Upper lobe of left lung (tissue), 4 donors: ENCODE measurements at regions not wholly inside any gene's neighbourhood (a gene's known extent, or its start where the extent isn't known, plus 50 kb on each side); places are given as distances from the start of the nearest gene placed in this dataset.

Experiments used
- POLR2A ChIP-seq, 4 donors: fragments of 450-650 bp; IDR thresholded peaks; one replicate each; pipeline ENCODE4 v1.5.1; 2016 to 2017; ENCODE audit warnings: antibody characterized with exemption in 4 of 4, mild to moderate bottlenecking in 2 of 4
- POLR2AphosphoS5 ChIP-seq, 2 donors: sonication (generic); formaldehyde crosslinking; IDR thresholded peaks; one replicate each; pipeline ENCODE4 v1.5.1; 2017; ENCODE audit warnings: antibody characterized with exemption in 2 of 2
- TF ChIP-seq, protein P1 (sequence below), 6 experiments: fragments of 450-650 bp in 4 of 6; fragments of 200-600 bp in 2 of 6; sonication (generic) in 2 of 6; IDR thresholded peaks; one replicate each; pipeline ENCODE4 v1.5.1; 2016 to 2019; ENCODE audit warnings: antibody characterized with exemption in 6 of 6

DNA sequence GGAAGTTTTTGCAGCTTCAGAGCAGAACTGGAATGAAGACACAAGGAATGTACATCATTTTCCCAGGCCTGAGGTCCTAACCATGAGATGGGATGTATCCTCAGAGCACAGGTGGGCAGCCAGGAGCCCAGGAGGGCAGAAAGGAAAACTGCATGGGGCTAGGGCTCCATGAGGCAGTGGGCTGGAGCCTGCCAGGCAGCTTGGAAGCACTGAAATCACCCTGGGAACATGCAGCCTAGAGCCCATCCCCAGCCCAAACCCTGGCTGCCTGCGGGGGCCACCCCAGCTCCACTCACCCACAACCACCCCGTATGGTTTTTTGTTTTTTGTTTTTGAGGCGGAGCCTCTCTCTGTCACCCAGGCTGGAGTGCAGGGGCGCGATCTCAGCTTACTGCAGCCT lies 86.2 kb upstream of the SIAH1 start:
- no peak for TF ChIP-seq POLR2AphosphoS5 (IDR thresholded peaks at IDR 0.05)
- TF ChIP-seq, protein P1, sequence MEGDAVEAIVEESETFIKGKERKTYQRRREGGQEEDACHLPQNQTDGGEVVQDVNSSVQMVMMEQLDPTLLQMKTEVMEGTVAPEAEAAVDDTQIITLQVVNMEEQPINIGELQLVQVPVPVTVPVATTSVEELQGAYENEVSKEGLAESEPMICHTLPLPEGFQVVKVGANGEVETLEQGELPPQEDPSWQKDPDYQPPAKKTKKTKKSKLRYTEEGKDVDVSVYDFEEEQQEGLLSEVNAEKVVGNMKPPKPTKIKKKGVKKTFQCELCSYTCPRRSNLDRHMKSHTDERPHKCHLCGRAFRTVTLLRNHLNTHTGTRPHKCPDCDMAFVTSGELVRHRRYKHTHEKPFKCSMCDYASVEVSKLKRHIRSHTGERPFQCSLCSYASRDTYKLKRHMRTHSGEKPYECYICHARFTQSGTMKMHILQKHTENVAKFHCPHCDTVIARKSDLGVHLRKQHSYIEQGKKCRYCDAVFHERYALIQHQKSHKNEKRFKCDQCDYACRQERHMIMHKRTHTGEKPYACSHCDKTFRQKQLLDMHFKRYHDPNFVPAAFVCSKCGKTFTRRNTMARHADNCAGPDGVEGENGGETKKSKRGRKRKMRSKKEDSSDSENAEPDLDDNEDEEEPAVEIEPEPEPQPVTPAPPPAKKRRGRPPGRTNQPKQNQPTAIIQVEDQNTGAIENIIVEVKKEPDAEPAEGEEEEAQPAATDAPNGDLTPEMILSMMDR (IDR thresholded peaks at IDR 0.05), result no peak
- no peak for TF ChIP-seq POLR2A (IDR thresholded peaks at IDR 0.05)
